HG03025 (cell line): ENCODE measurements at regions not wholly inside any gene's neighbourhood (a gene's known extent, or its start where the extent isn't known, plus 50 kb on each side); places are given as distances from the start of the nearest gene placed in this dataset.

Experiments used
- ATAC-seq: cut with Tn5 transposase; IDR thresholded peaks from one replicate; pipeline ENCODE4 v1.9.1; 2021; ENCODE audit warnings: mild to moderate bottlenecking, moderate library complexity; ENCODE audit not compliant: unreplicated experiment, low FRiP score

DNA sequence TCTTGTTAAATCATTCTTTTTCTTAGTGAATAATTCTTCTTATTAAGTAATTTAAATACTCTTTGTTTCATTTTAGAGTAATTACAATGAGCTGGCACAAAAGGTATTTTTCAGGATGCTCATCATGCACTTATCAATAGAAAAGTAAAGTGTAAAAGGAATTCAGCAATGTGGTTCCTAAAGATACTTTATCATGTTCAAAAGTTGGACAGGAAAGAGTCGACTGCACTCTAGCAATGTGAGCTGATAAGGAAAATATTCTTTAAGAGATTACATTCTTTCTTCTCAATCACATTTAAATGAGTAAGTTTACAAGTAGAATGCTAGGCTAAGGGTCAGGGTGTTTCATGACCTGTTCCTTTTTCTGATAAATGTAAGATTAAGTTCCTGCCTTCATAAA is 609.5 kb upstream of the FAM241A start:
- no peak for ATAC-seq

DNA sequence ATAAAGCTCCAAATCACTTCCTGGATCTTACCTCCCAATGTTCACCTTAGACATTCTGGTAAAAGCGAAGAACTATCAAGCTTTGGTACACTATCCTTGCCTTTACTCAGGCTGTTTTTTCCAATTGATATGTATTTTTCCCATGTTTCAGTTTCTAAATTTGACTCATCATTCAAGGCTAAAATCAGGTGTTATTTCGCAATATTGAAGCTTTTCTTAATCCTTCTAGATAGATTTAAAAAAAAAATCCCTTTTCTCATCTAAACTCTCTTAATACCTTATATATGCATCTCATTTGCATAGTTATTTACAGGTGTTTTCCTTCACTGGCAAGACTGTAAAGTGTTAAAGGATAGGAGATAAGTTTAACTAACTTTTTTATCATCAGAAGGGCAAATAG is 608.1 kb upstream of the FAM241A start:
- no peak for ATAC-seq

GRCh38 chr4:111537871-111538270 is 607.4 kb upstream of the FAM241A start:
- no peak for ATAC-seq

DNA sequence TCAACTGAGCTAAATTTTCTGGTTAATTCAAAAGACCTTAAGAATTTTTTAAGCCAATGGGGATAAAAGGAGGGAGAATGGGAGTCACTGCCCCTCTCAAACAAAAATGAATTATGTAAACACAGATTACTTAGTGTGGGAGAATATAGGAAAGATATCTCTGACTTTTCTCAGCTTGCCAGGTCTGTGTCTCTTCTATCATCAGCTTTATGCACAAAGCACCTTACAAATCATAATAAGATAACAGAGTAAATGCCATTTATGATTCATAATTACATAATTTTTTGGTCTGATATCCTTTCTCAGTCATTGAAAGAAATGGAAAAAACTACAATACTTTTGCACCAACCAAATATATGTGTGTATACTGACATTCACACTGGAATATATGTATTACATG is 604.6 kb upstream of the FAM241A start:
- ATAC-seq = no peak

DNA sequence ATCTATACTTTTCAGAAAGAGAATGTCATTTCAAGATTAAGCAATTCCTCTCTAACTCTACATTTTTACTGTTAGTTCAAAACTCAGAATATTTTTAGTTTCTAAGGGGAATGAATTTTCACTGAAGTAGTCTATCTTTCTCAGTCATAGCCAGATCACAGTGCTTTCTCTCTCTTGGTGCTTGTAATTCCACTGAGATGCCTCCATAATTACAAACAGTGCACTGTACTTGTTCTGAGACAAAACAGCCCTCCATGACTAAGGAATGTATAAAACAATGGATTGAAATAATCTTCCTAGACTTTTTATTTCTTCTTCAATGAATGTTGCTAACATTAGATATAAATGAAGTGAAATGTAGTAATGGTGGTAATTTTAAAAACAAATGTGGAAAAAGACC is 603.2 kb upstream of the FAM241A start:
- ATAC-seq = no peak

DNA sequence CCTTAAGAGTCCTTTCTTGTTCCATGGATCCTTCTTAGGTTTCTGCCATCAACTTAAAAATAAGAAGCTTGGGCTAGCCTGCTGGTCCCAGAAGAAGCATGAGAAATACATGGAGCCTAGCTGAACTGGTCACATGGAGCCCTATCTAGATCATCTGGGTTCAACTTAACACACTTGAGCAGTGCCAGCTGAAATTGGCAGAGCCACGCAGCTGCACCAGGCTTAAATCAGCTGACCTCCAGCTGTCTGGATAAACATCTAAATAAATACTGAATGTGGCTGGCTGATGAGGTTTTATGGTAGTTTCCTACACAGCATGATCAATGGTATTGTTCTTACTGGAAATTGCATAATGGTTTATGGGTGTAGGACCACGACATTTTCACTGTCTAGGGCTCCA is 598.4 kb upstream of the FAM241A start:
- no peak for ATAC-seq

DNA sequence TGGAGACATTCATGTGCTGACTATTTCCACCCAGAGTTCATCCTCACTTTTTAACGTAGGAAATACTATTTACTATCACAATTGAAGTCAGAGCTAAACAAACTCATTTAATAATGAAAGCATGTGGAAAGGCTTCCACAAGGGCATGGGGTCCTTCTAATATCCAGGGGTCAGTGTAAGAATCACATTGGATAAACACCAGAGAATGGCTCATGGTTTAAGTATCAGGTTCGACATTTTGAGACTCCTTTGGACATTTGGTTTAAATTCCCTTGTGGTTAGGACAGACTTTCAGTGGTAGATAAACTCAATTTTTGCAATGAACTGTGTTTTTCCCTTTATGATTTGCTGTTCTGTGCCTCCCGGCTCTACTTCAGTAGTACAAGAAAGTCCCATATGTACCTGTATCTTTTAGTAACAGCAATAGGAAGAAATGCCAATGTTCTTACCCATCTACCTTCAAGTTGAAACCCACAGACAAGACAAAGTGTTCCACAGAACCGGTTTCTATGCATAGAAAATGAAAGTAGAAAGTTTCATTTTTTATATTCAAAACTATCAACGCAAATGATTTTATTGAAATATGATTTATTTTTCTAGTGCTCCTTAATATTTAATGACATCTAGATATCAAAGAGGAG is 589.0 kb upstream of the FAM241A start:
- ATAC-seq = no peak

DNA sequence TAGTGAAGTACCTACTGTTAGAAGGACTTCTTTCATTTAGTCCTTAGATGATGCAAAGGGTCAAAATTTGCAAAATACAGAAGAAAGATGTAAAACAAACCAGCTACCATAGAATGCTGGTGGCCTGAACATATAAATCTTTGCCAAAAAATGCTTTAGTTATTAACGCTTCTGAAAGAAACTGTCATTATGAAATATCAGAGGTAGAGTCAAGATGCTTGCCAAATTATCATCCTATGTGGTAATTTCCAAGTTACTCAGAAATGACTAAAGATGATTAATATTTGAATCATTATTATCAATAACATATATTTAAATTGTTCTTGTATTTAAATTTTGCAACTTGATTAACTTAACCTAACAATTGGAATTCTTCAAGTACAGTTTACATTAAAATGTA is 588.4 kb upstream of the FAM241A start:
- ATAC-seq = no peak

GRCh38 chr4:111562826-111563225 is 582.4 kb upstream of the FAM241A start:
- no peak for ATAC-seq

GRCh38 chr4:111572470-111572869 is 572.8 kb upstream of the FAM241A start:
- no peak for ATAC-seq

DNA sequence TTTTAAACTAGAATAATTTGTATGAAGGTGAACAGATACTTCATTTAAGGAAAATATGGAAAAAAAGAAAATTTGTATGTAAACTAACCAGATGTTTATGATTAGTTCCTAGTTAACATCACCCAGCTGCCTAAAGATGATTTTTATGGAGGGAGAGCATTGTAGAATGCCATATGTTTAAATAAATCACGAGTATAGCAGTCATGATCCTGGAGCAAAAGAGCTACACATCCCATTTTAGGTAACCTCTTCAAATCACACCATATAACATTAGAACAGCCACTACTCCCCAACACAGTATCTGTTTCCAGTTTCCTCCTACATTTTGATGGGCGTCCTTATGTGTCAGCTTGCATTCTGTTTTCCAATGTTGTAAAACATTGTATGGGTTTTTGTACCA is 571.9 kb upstream of the FAM241A start:
- ATAC-seq = no peak

- ATAC-seq = no peak
Observed at GRCh38 chr4:111579767-111580166, 565.5 kb upstream of the FAM241A start.

DNA sequence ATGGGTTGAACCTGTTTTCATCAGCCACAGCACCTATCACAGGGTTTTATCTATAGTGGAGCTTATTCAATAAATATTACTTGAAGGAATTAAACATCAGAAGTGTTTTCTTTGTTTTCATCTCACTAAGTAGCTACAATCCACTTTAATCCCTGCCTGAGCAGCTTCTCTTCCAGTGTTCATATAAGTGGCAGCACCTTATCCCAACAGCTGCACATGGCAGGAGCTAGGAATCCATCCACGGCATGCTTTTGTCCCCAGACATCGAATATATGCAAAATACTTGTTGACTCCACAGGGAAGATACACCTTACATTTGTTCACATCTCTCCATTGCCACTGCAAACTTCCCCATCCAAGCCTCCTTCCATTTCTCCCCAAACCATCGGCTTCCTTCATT is 549.8 kb upstream of the FAM241A start:
- ATAC-seq = no peak

- no peak for ATAC-seq
Observed at GRCh38 chr4:111596491-111596890, 548.8 kb upstream of the FAM241A start.

DNA sequence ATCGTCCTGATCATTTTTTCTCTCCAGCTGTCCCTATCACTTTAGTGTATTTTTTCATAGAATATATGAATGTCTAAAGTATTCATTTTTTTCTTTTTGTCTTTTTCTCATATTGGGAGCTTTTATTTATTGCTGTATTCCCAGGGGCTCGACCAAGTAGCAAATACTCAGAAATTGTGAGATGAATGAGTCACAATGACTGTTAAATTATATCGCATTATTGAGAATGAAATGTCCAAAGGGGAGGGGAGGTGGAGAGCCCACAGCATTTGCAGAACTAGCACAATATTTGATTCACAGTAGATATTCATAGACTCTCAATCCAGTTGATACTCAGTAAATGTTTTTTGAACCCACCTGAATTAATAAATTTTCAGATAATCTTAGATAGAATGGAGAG is 543.6 kb upstream of the FAM241A start:
- no peak for ATAC-seq

DNA sequence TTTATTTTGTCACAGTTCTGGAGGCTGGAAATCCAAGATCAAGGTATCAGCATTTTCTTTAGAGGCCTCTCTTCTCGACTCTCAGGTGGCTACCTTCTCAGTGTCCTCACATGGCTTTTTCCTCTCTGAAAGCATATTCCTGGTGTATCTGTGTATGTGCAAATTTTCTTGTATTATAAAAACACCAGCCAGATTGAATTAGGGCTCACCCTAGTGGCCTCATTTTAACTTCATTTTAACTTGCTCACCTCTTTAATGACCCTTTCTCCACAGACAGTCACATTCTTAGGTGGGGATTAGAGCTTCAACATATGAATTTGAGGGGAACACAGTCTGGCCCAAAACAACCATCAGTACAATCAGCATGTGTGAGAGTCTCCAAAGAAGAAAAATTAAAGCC is 542.4 kb upstream of the FAM241A start:
- no peak for ATAC-seq

DNA sequence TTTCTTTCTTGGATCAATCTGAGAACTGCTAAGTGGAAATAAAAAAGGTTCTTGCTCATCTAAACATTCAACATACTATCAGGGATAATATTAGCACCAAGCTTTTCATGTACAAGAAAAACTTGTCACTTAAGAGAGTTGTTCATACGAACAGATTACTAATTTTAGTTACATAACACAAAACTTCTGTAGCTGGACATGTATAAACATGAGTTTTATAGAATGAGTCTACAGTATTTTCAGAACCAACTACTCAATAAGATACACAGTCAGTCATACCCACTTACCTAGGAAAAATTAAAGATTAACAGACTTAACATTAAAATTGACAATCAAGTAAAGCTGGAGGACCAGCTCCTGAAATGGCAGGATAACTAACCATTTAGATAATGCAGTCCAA is 540.1 kb upstream of the FAM241A start:
- ATAC-seq = no peak

GRCh38 chr4:111610681-111611080 is 534.6 kb upstream of the FAM241A start:
- ATAC-seq = no peak

- ATAC-seq = no peak
Observed at GRCh38 chr4:111618908-111619307, 526.3 kb upstream of the FAM241A start.

GRCh38 chr4:111628437-111628836 is 516.8 kb upstream of the FAM241A start:
- no peak for ATAC-seq

DNA sequence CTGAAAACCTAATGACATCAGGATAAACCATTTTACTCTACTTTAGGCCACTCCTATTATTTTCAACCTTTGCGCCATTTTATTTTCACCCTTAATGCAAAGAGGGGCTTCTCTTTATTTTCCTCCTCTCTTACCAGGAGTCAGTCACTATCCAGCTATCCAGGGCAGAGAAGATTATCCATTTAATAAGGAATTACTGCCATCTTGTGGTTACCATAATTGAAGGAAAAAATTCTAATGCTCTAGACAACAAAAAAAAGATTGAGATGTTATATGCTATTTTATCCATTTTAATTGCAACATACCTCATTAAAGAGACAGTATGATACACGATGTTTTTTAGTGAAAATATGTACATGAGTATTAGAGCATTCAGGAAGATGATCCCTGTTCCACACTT is 514.5 kb upstream of the FAM241A start:
- ATAC-seq = no peak

DNA sequence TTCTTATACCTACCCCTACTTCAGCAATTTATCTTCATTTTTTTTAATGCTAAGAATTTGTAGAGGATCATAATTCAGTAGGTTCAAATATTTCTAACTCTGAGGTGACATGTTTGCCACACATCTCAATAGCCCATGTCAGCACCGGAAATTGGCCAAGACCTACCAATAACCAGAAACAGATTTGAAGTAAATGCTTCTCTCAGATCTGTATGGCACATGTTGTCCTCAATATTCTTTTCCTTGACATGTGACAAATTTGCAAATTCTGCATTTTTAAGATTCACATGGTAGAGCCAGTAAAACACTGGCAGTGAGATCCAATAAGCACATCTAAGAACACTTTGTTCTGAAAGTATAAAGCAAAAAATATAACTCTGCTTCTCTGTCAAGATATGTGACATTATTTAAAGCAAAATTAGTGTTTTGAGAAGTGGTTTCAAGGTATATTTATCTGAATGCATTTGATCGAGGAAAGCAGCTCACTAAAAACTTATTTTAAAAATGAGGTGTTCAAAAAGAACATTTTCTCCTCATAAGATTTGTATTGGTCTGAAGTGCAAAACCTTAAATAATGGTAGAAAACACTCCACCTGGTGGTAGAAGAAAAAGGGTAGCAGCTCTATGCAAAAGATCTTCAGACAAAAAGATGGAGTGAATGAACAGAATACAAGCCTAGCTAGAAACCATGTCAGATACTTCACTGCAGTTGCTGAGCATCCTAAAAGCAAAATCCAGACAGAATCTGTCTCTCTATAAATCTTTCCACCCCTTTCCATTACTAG is 513.8 kb upstream of the FAM241A start:
- ATAC-seq = no peak
